ENCODE measurements at regions not wholly inside any gene's neighbourhood (a gene's known extent, or its start where the extent isn't known, plus 50 kb on each side); places are given as distances from the start of the nearest gene placed in this dataset.

GRCh38 chr6:90765491-90765890, 178.6 kb upstream of the MAP3K7 start:
- no peak for TF ChIP-seq CTCF (IDR thresholded peaks at IDR 0.05)
- Histone ChIP-seq H3K27me3 (no peaks in the 10 kb centered on the region), H3K27ac (no peak overlapping the region), H3K36me3 (no peaks in the 10 kb centered on the region), H3K4me1 (no peaks in the 10 kb centered on the region), H3K4me3 (no peak overlapping the region), H3K9me3 (no peaks in the 10 kb centered on the region)
- ATAC-seq (no peak), DNase-seq (no peak)
- intact Hi-C loops (cut with DNase I), result no loop called here

GRCh38 chr6:90764001-90764400, 177.1 kb upstream of the MAP3K7 start:
- Histone ChIP-seq H3K4me1 (no peaks in the 10 kb centered on the region), H3K4me3 (no peak overlapping the region), H3K9me3 (no peaks in the 10 kb centered on the region), H3K27ac (no peak overlapping the region), H3K27me3 (no peaks in the 10 kb centered on the region), H3K36me3 (no peaks in the 10 kb centered on the region)
- no peak for ATAC-seq
- intact Hi-C loops (cut with DNase I), result no loop called here
- DNase-seq, result no peak
- TF ChIP-seq CTCF (IDR thresholded peaks at IDR 0.05), result no peak

GRCh38 chr6:90759664-90760063, 172.8 kb upstream of the MAP3K7 start:
- H3K36me3 ChIP-seq, result no peaks in the 10 kb centered on the region
- H3K27me3 ChIP-seq, result no peaks in the 10 kb centered on the region
- TF ChIP-seq CTCF (IDR thresholded peaks at IDR 0.05), result no peak
- ATAC-seq (no peak), DNase-seq (no peak)
- no peak overlapping the region for H3K4me3 ChIP-seq
- H3K4me1 ChIP-seq, result no peaks in the 10 kb centered on the region
- H3K9me3 ChIP-seq, result no peaks in the 10 kb centered on the region
- no peak overlapping the region for H3K27ac ChIP-seq
- intact Hi-C loops (cut with DNase I), result no loop called here

- intact Hi-C loops (cut with DNase I), result no loop called here
- DNase-seq (no peak), ATAC-seq (no peak)
- Histone ChIP-seq H3K36me3 (no peaks in the 10 kb centered on the region), H3K27me3 (no peaks in the 10 kb centered on the region), H3K4me1 (no peaks in the 10 kb centered on the region), H3K9me3 (no peaks in the 10 kb centered on the region), H3K4me3 (no peak overlapping the region), H3K27ac (no peak overlapping the region)
- no peak for TF ChIP-seq CTCF (IDR thresholded peaks at IDR 0.05)
Measured at GRCh38 chr6:90758741-90759140, 171.9 kb upstream of the MAP3K7 start.

GRCh38 chr6:90753820-90754643, 167.2 kb upstream of the MAP3K7 start:
- ATAC-seq (no peak), DNase-seq (no peak)
- TF ChIP-seq CTCF (IDR thresholded peaks at IDR 0.05), result no peak
- H3K36me3 ChIP-seq, result no peaks in the 10 kb centered on the region
- H3K9me3 ChIP-seq, result no peaks in the 10 kb centered on the region
- no peaks in the 10 kb centered on the region for H3K4me1 ChIP-seq
- no peaks in the 10 kb centered on the region for H3K27me3 ChIP-seq
- H3K27ac ChIP-seq, result no peak overlapping the region
- intact Hi-C loops (cut with DNase I), result no loop called here
- H3K4me3 ChIP-seq, result no peak overlapping the region

All from upper lobe of right lung (tissue), 1 donor.